IMR-90 (cell line): ENCODE measurements at regions not wholly inside any gene's neighbourhood (a gene's known extent, or its start where the extent isn't known, plus 50 kb on each side); places are given as distances from the start of the nearest gene placed in this dataset.

Experiments used
- ATAC-seq: fragments of 200-7000 bp; cut with Tn5 transposase; 2 replicates; pipeline ENCODE4 v1.9.1; 2020; ENCODE audit warnings: low read depth, mild to moderate bottlenecking, moderate library complexity
- BruUV-seq: library from RNA; stranded (reverse); fragments of 400-500 nt; replicated peaks from 2 replicates; lab custom pipeline; 2021; lab: Mats Ljungman, UMichigan
- CTCF ChIA-PET: fragments of 300-600 bp; formaldehyde crosslinking; extraction: SDS; loops from one replicate; lab custom pipeline; 2021; ENCODE audit warnings: antibody characterized with exemption; lab: Yijun Ruan, JAX
- POLR2A ChIA-PET: fragments of 300-600 bp; sonication (Branson Sonifier 250); formaldehyde crosslinking; loops from one replicate; lab custom pipeline; 2022; ENCODE audit warnings: antibody characterized with exemption; ENCODE audit not compliant: unreplicated experiment; lab: Charles Lee
- DNase-seq: peaks from one replicate; pipeline ENCODE4 v3.0.0; 2013
- H2AFZ ChIP-seq: replicated peaks from 2 replicates; pipeline ENCODE3; 2013; ENCODE audit warnings: low read length, mild to moderate bottlenecking; ENCODE audit not compliant: poor library complexity
- H2AK5ac ChIP-seq: 2 replicates; pipeline ENCODE4 v1.6.1; 2013; ENCODE audit warnings: low read depth, low read length, inconsistent platforms
- H2AK9ac ChIP-seq: replicated peaks from 2 replicates; pipeline ENCODE3; 2013; ENCODE audit warnings: mild to moderate bottlenecking, low read depth, low read length, moderate library complexity; ENCODE audit not compliant: poor library complexity
- H2BK120ac ChIP-seq: 2 replicates; pipeline ENCODE4 v1.6.1; 2013; ENCODE audit warnings: low read depth, low read length, inconsistent platforms
- H2BK15ac ChIP-seq: 3 replicates; pipeline ENCODE4 v1.6.1; 2013; ENCODE audit warnings: low read depth, low read length, inconsistent platforms
- H2BK20ac ChIP-seq: 2 replicates; pipeline ENCODE4 v1.6.1; 2013; ENCODE audit warnings: low read depth, mild to moderate bottlenecking, inconsistent platforms, low read length, moderate library complexity
- H2BK5ac ChIP-seq: 2 replicates; pipeline ENCODE4 v1.6.1; 2013; ENCODE audit warnings: mild to moderate bottlenecking, low read depth, low read length, inconsistent platforms; ENCODE audit not compliant: poor library complexity, severe bottlenecking
- H3K14ac ChIP-seq: replicated peaks from 2 replicates; pipeline ENCODE4 v1.6.1; 2013; ENCODE audit warnings: low read depth, low read length, inconsistent platforms
- H3K18ac ChIP-seq: 2 replicates; pipeline ENCODE4 v1.6.1; 2013; ENCODE audit warnings: low read depth, low read length, control low read depth
- H3K23ac ChIP-seq: 2 replicates; pipeline ENCODE4 v1.6.1; 2013; ENCODE audit warnings: low read depth, low read length, inconsistent platforms
- H3K27ac ChIP-seq: 2 replicates; pipeline ENCODE4 v1.5.1; 2013; ENCODE audit warnings: mild to moderate bottlenecking, control low read depth, low read length; ENCODE audit not compliant: insufficient read depth
- H3K27me3 ChIP-seq: 2 replicates; pipeline ENCODE4 v1.6.1; 2013; ENCODE audit warnings: low read length; ENCODE audit not compliant: control insufficient read depth, insufficient read depth
- H3K36me3 ChIP-seq: 2 replicates; pipeline ENCODE4 v1.6.1; 2013; ENCODE audit warnings: low read length, mixed read lengths; ENCODE audit not compliant: control insufficient read depth, insufficient read depth
- H3K4ac ChIP-seq: 2 replicates; pipeline ENCODE4 v1.6.1; 2013; ENCODE audit warnings: low read depth, low read length, inconsistent platforms
- H3K4me1 ChIP-seq: 2 replicates; pipeline ENCODE4 v1.6.1; 2013; ENCODE audit warnings: low read length, mixed read lengths; ENCODE audit not compliant: control insufficient read depth, insufficient read depth
- H3K4me2 ChIP-seq: 2 replicates; pipeline ENCODE4 v1.6.1; 2013; ENCODE audit warnings: low read depth, mild to moderate bottlenecking, control low read depth, low read length, moderate library complexity
- H3K4me3 ChIP-seq: 2 replicates; pipeline ENCODE4 v1.5.1; 2013; ENCODE audit warnings: low read depth, mild to moderate bottlenecking, control low read depth, low read length, moderate library complexity; ENCODE audit not compliant: insufficient read depth
- H3K56ac ChIP-seq: 2 replicates; pipeline ENCODE4 v1.6.1; 2013; ENCODE audit warnings: low read length, inconsistent platforms; ENCODE audit not compliant: insufficient read depth; ENCODE audit errors: extremely low read depth
- H3K79me1 ChIP-seq, 2 experiments: 2 replicates each; pipeline ENCODE4 v1.6.1; 2013; ENCODE audit warnings: low read length in 2 of 2, inconsistent platforms in 1 of 2, low read depth in 1 of 2
- H3K9ac ChIP-seq: 2 replicates; pipeline ENCODE4 v1.6.1; 2013; ENCODE audit warnings: low read depth, low read length, control low read depth
- H3K9me1 ChIP-seq: 2 replicates; pipeline ENCODE4 v1.6.1; 2013; ENCODE audit warnings: low read length, inconsistent platforms; ENCODE audit not compliant: insufficient read depth
- H3K9me3 ChIP-seq: 2 replicates; pipeline ENCODE4 v1.6.1; 2013; ENCODE audit warnings: low read length; ENCODE audit not compliant: control insufficient read depth, insufficient read depth
- H4K20me1 ChIP-seq: 2 replicates; pipeline ENCODE4 v1.6.1; 2013; ENCODE audit warnings: low read length, inconsistent platforms; ENCODE audit not compliant: insufficient read depth
- H4K5ac ChIP-seq: 2 replicates; pipeline ENCODE4 v1.6.1; 2013; ENCODE audit warnings: mild to moderate bottlenecking, low read depth, low read length, control low read depth
- H4K8ac ChIP-seq, 2 experiments: 2 replicates each; pipeline ENCODE4 v1.6.1; 2013; ENCODE audit warnings: low read depth in 2 of 2, low read length in 2 of 2, control low read depth in 1 of 2, inconsistent platforms in 1 of 2
- H4K91ac ChIP-seq: 2 replicates; pipeline ENCODE4 v1.6.1; 2013; ENCODE audit warnings: low read depth, low read length, inconsistent platforms; ENCODE audit not compliant: insufficient read depth
- BHLHE40 ChIP-seq: fragments of 150-350 bp; IDR thresholded peaks from 2 replicates; pipeline ENCODE4 v1.6.1; 2016; ENCODE audit warnings: mild to moderate bottlenecking, low read depth, low read length
- CEBPB ChIP-seq: IDR thresholded peaks from 2 replicates; pipeline ENCODE4 v1.6.1; 2012; ENCODE audit warnings: low read depth, low read length, improper control_type of control experiment
- CHD1 ChIP-seq: IDR thresholded peaks from 2 replicates; pipeline ENCODE4 v1.6.1; 2012; ENCODE audit warnings: low read depth, low read length, improper control_type of control experiment
- CTCF ChIP-seq: conservative IDR thresholded peaks from 2 replicates; pipeline ENCODE4 v1.5.1; 2012; ENCODE audit warnings: mild to moderate bottlenecking, low read depth, low read length, improper control_type of control experiment
- ELK1 ChIP-seq: fragments of 150-350 bp; IDR thresholded peaks from 2 replicates; pipeline ENCODE4 v1.6.1; 2016; ENCODE audit warnings: low read depth, mild to moderate bottlenecking, low read length, moderate library complexity, borderline replicate concordance
- FOS ChIP-seq: fragments of 150-350 bp; IDR thresholded peaks from 2 replicates; pipeline ENCODE4 v1.6.1; 2016; ENCODE audit warnings: low read depth, low read length
- MAFK ChIP-seq: IDR thresholded peaks from 2 replicates; pipeline ENCODE4 v1.6.1; 2012; ENCODE audit warnings: low read depth, low read length, improper control_type of control experiment
- MAZ ChIP-seq: IDR thresholded peaks from 2 replicates; pipeline ENCODE4 v1.6.1; 2012; ENCODE audit warnings: low read depth, mild to moderate bottlenecking, low read length, improper control_type of control experiment, moderate library complexity, borderline replicate concordance
- MXI1 ChIP-seq: IDR thresholded peaks from 2 replicates; pipeline ENCODE4 v1.6.1; 2012; ENCODE audit warnings: low read depth, mild to moderate bottlenecking, low read length, moderate library complexity, borderline replicate concordance
- NFE2L2 ChIP-seq: fragments of 150-350 bp; IDR thresholded peaks from 2 replicates; pipeline ENCODE4 v1.6.1; 2016; ENCODE audit warnings: low read depth, mild to moderate bottlenecking, low read length
- POLR2A ChIP-seq: IDR thresholded peaks from 2 replicates; pipeline ENCODE4 v1.6.1; 2012; ENCODE audit warnings: mild to moderate bottlenecking, low read depth, low read length
- RAD21 ChIP-seq: IDR thresholded peaks from 2 replicates; pipeline ENCODE4 v1.6.1; 2012; ENCODE audit warnings: low read length, improper control_type of control experiment
- RCOR1 ChIP-seq: IDR thresholded peaks from 2 replicates; pipeline ENCODE4 v1.6.1; 2012; ENCODE audit warnings: mild to moderate bottlenecking, low read length, improper control_type of control experiment; ENCODE audit not compliant: insufficient replicate concordance
- RFX5 ChIP-seq: IDR thresholded peaks from 2 replicates; pipeline ENCODE4 v1.8.0; 2012; ENCODE audit warnings: low read depth, mild to moderate bottlenecking, low read length, moderate library complexity
- SMC3 ChIP-seq: fragments of 150-350 bp; IDR thresholded peaks from 2 replicates; pipeline ENCODE4 v1.6.1; 2016; ENCODE audit warnings: low read depth, mild to moderate bottlenecking, antibody characterized with exemption, low read length, moderate library complexity
- USF2 ChIP-seq: fragments of 150-350 bp; IDR thresholded peaks from 2 replicates; pipeline ENCODE4 v1.6.1; 2017; ENCODE audit warnings: mild to moderate bottlenecking, antibody characterized with exemption, low read length, low read depth
- WGBS, 2 experiments: methylation state at CpG; one replicate each; pipeline versions ENCODE4 v1.1.5 to v1.1.7; 2013; ENCODE audit warnings: missing lambda C conversion rate in 2 of 2; ENCODE audit not compliant: insufficient read length in 1 of 2; ENCODE audit errors: extremely low coverage in 2 of 2; 5-methylcytosine and 5-hydroxymethylcytosine counted together
- dilution Hi-C: fragments of 300-500 bp; cut with HindIII; formaldehyde crosslinking; loops from one replicate; pipeline ENCODE4 v1.14.3; 2018; ENCODE audit warnings: low sequenced_read_pairs; ENCODE audit not compliant: unreplicated experiment
- in situ Hi-C: fragments of 300-500 bp; cut with MboI; formaldehyde crosslinking; loops from 3 replicates; pipeline ENCODE4 v1.14.3; 2019; ENCODE audit warnings: low sequenced_read_pairs, inconsistent platforms, mixed read lengths
- intact Hi-C: fragments of 100-400 bp; cut with micrococcal nuclease; formaldehyde crosslinking; loops from 2 replicates; pipeline ENCODE4 v1.10.0; 2022

GRCh38 chr3:110544730-110545129 lies 526.9 kb upstream of the NECTIN3 start:
- Histone ChIP-seq H4K91ac (no peak overlapping the region), H4K20me1 (no peaks in the 10 kb centered on the region), H3K27me3 (no peaks in the 10 kb centered on the region), H3K4me1 (0 out of 2 replicates have a peak, but pooled peaks cover 2% of the 10 kb centered on the region), H2AK9ac (no peak overlapping the region), H4K8ac (no peak overlapping the region), H2AFZ (no peak overlapping the region), H3K4ac (no peak overlapping the region), H2BK15ac (no peak overlapping the region), H2BK120ac (no peak overlapping the region), H4K5ac (no peak overlapping the region), H3K9ac (no peak overlapping the region), H3K4me2 (no peak overlapping the region), H2BK20ac (no peak overlapping the region), H3K9me1 (no peaks in the 10 kb centered on the region), H2BK5ac (no peak overlapping the region), H3K14ac (no peak overlapping the region), H2AK5ac (no peak overlapping the region), H3K9me3 (no peaks in the 10 kb centered on the region), H3K56ac (no peak overlapping the region), H3K79me1 (no peaks in the 10 kb centered on the region), H3K4me3 (no peak overlapping the region), H3K36me3 (no peaks in the 10 kb centered on the region), H3K18ac (no peak overlapping the region), H3K23ac (no peak overlapping the region), H3K27ac (no peak overlapping the region)
- ATAC-seq (no peak), DNase-seq (no peak)
- in situ Hi-C loops (no loop called here), dilution Hi-C loops (no loop called here), intact Hi-C loops (no loop called here)
- WGBS, 2 experiments = no CpG with 5 or more reads among the region's 1 CpG
- no TSS peak for BruUV-seq
- no peak for TF ChIP-seq MXI1
- TF ChIP-seq CHD1 = no peak
- no peak for TF ChIP-seq RCOR1
- no peak for TF ChIP-seq ELK1
- no peak for TF ChIP-seq NFE2L2
- no peak for TF ChIP-seq MAZ
- no peak for TF ChIP-seq BHLHE40
- TF ChIP-seq CTCF = no peak
- TF ChIP-seq CEBPB = no peak
- TF ChIP-seq RFX5 = no peak
- no peak for TF ChIP-seq POLR2A
- TF ChIP-seq USF2 = no peak
- TF ChIP-seq MAFK = no peak
- TF ChIP-seq FOS = no peak
- TF ChIP-seq SMC3 = no peak
- no peak for TF ChIP-seq RAD21
- ChIA-PET POLR2A (no interaction called here), CTCF (interaction anchor here (0.7 kb wide), 1 partner anchor 116 kb away, joined by 3 read pairs; no protein-coding TSS in a partner anchor)
